H1 (cell line): ENCODE measurements at regions not wholly inside any gene's neighbourhood (a gene's known extent, or its start where the extent isn't known, plus 50 kb on each side); places are given as distances from the start of the nearest gene placed in this dataset.

Experiments used
- CTCF ChIA-PET: fragments of 300-600 bp; sonication (Branson Sonifier 250); formaldehyde crosslinking; loops from one replicate; lab custom pipeline; 2021; ENCODE audit not compliant: partially characterized antibody; lab: Charles Lee
- POLR2A ChIA-PET: fragments of 300-600 bp; sonication (Branson Sonifier 250); formaldehyde crosslinking; loops from one replicate; lab custom pipeline; 2021; ENCODE audit warnings: inconsistent platforms; ENCODE audit not compliant: partially characterized antibody; lab: Charles Lee
- DNase-seq, 2 experiments: peaks; one replicate each; pipeline versions ENCODE4 v3.0.0 to v3.0.0-alpha.2; 2010 to 2022; ENCODE audit warnings: low spot score in 2 of 2, low read depth in 1 of 2, mixed read lengths in 1 of 2
- FAIRE-seq: peaks from 2 replicates; lab custom pipeline; 2011; peaks lifted over from hg19 to GRCh38; lab: Jason Lieb, UNC
- H2AFZ ChIP-seq: 2 replicates; pipeline ENCODE4 v1.8.1; 2012; ENCODE audit warnings: low read length, inconsistent platforms
- H2AK5ac ChIP-seq: 2 replicates; pipeline ENCODE4 v1.6.1; 2013; ENCODE audit warnings: low read depth, low read length
- H2BK120ac ChIP-seq: replicated peaks from 2 replicates; pipeline ENCODE3; 2013; ENCODE audit warnings: low read depth, low read length, inconsistent platforms
- H2BK12ac ChIP-seq: 2 replicates; pipeline ENCODE4 v1.6.1; 2013; ENCODE audit warnings: low read depth, low read length
- H2BK15ac ChIP-seq: 2 replicates; pipeline ENCODE4 v1.6.1; 2013; ENCODE audit warnings: low read length
- H2BK20ac ChIP-seq: 2 replicates; pipeline ENCODE4 v1.6.1; 2013; ENCODE audit warnings: low read length
- H2BK5ac ChIP-seq: 2 replicates; pipeline ENCODE4 v1.6.1; 2013; ENCODE audit warnings: low read depth, low read length
- H3K14ac ChIP-seq: 2 replicates; pipeline ENCODE4 v1.6.1; 2013; ENCODE audit warnings: inconsistent platforms; ENCODE audit not compliant: insufficient read length
- H3K18ac ChIP-seq: 2 replicates; pipeline ENCODE4 v1.6.1; 2013; ENCODE audit warnings: low read length; ENCODE audit errors: extremely low read depth
- H3K23ac ChIP-seq: 2 replicates; pipeline ENCODE4 v1.6.1; 2013; ENCODE audit warnings: inconsistent platforms; ENCODE audit not compliant: insufficient read length
- H3K23me2 ChIP-seq: 2 replicates; pipeline ENCODE4 v1.6.1; 2013; ENCODE audit warnings: low read depth, low read length
- H3K27ac ChIP-seq: 2 replicates; pipeline ENCODE4 v1.6.1; 2011; ENCODE audit warnings: low read depth, low read length, inconsistent platforms
- H3K27me3 ChIP-seq, 4 experiments: replicated peaks in 1 of 4; 1 replicate in 1 of 4; 2 replicates in 3 of 4; pipeline versions ENCODE4 v1.6.1 to v1.8.1; 2011 to 2013; ENCODE audit warnings: low read length in 3 of 4, mild to moderate bottlenecking in 3 of 4, inconsistent platforms in 2 of 4, mixed read lengths in 2 of 4, moderate library complexity in 1 of 4; ENCODE audit not compliant: control insufficient read depth in 3 of 4, insufficient read depth in 3 of 4; ENCODE audit errors: extremely low read depth in 1 of 4
- H3K36me3 ChIP-seq, 4 experiments: 2 replicates each; pipeline versions ENCODE4 v1.6.1 to v1.8.1; 2011 to 2013; ENCODE audit warnings: mild to moderate bottlenecking in 4 of 4, low read length in 3 of 4, moderate library complexity in 2 of 4, control low read depth in 1 of 4, inconsistent platforms in 1 of 4; ENCODE audit not compliant: insufficient read depth in 4 of 4, control insufficient read depth in 2 of 4
- H3K4ac ChIP-seq: replicated peaks from 2 replicates; pipeline ENCODE3; 2013; ENCODE audit warnings: low read length, low read depth, mixed read lengths, inconsistent platforms; ENCODE audit not compliant: insufficient read length
- H3K4me1 ChIP-seq, 4 experiments: replicated peaks in 1 of 4; 1 replicate in 1 of 4; 2 replicates in 3 of 4; pipeline versions ENCODE4 v1.6.1 to v1.8.1; 2011 to 2013; ENCODE audit warnings: low read length in 3 of 4, inconsistent platforms in 2 of 4, mixed read lengths in 1 of 4; ENCODE audit not compliant: insufficient read depth in 4 of 4, control insufficient read depth in 3 of 4
- H3K4me2 ChIP-seq, 2 experiments: 2 replicates each; pipeline versions ENCODE4 v1.6.1 to v1.8.1; 2011 to 2013; ENCODE audit warnings: low read depth in 2 of 2, low read length in 2 of 2, control low read depth in 1 of 2, inconsistent platforms in 1 of 2, mild to moderate bottlenecking in 1 of 2; ENCODE audit not compliant: insufficient read depth in 1 of 2
- H3K4me3 ChIP-seq, 4 experiments: fragments of 200-600, 300-600 bp in 1 of 4; sonication (generic), shearing (Covaris generic), sonication (Bioruptor Twin) in 1 of 4; 2 replicates each; pipeline versions ENCODE4 v1.5.1 to v1.8.1; 2011 to 2016; ENCODE audit warnings: low read length in 4 of 4, low read depth in 3 of 4, control low read depth in 2 of 4, inconsistent platforms in 2 of 4, mild to moderate bottlenecking in 2 of 4, mixed read lengths in 1 of 4, moderate library complexity in 1 of 4; ENCODE audit not compliant: insufficient read depth in 2 of 4; ENCODE audit errors: extremely low read depth in 1 of 4
- H3K56ac ChIP-seq: replicated peaks from 2 replicates; pipeline ENCODE3; 2013; ENCODE audit warnings: low read depth, mild to moderate bottlenecking, mixed read lengths, low read length, inconsistent platforms; ENCODE audit not compliant: insufficient read length
- H3K79me1 ChIP-seq: 2 replicates; pipeline ENCODE4 v1.6.1; 2013; ENCODE audit warnings: low read depth, low read length, control low read depth
- H3K79me2 ChIP-seq, 2 experiments: 2 replicates each; pipeline versions ENCODE4 v1.6.1 to v1.8.1; 2012 to 2013; ENCODE audit warnings: low read length in 2 of 2, mild to moderate bottlenecking in 2 of 2, inconsistent platforms in 1 of 2; ENCODE audit not compliant: insufficient read depth in 2 of 2, control insufficient read depth in 1 of 2
- H3K9ac ChIP-seq, 4 experiments: replicated peaks in 1 of 4; 1 replicate in 1 of 4; 2 replicates in 3 of 4; pipeline versions ENCODE4 v1.6.1 to v1.8.1; 2011 to 2013; ENCODE audit warnings: low read depth in 3 of 4, low read length in 3 of 4, control low read depth in 2 of 4, mild to moderate bottlenecking in 2 of 4, moderate library complexity in 2 of 4, inconsistent platforms in 1 of 4; ENCODE audit errors: extremely low read depth in 1 of 4
- H3K9me3 ChIP-seq, 2 experiments: 2 replicates each; pipeline versions ENCODE4 v1.6.1 to v1.8.1; 2012 to 2013; ENCODE audit warnings: mild to moderate bottlenecking in 2 of 2, moderate library complexity in 2 of 2, control low read depth in 1 of 2, inconsistent platforms in 1 of 2, low read depth in 1 of 2, low read length in 1 of 2, mixed read lengths in 1 of 2; ENCODE audit not compliant: insufficient read depth in 2 of 2
- H4K20me1 ChIP-seq, 2 experiments: replicated peaks in 1 of 2; 2 replicates each; pipeline versions ENCODE3 to v1.8.1; 2011 to 2013; ENCODE audit warnings: inconsistent platforms in 2 of 2, low read length in 2 of 2, mild to moderate bottlenecking in 1 of 2; ENCODE audit not compliant: insufficient read depth in 2 of 2, control insufficient read depth in 1 of 2
- H4K5ac ChIP-seq: 2 replicates; pipeline ENCODE4 v1.6.1; 2013; ENCODE audit warnings: low read length, low read depth, mixed read lengths, inconsistent platforms; ENCODE audit not compliant: insufficient read length
- H4K8ac ChIP-seq: 2 replicates; pipeline ENCODE4 v1.8.0; 2013; ENCODE audit warnings: mild to moderate bottlenecking, moderate library complexity, low read length, inconsistent platforms; ENCODE audit not compliant: insufficient read depth; ENCODE audit errors: extremely low read depth
- H4K91ac ChIP-seq: replicated peaks from 2 replicates; pipeline ENCODE3; 2013; ENCODE audit warnings: low read length, mixed read lengths, inconsistent platforms; ENCODE audit not compliant: insufficient read length
- BCL11A ChIP-seq, 2 experiments: IDR thresholded peaks; one replicate each; pipeline ENCODE4 v1.6.1; 2011; ENCODE audit warnings: low read depth in 2 of 2, low read length in 2 of 2, mild to moderate bottlenecking in 2 of 2
- EZH2 ChIP-seq: fragments of 200-600 bp; sonication (generic); IDR thresholded peaks from 2 replicates; pipeline ENCODE4 v1.7.1; 2012; ENCODE audit warnings: low read depth, mild to moderate bottlenecking, moderate library complexity, low read length, inconsistent platforms; ENCODE audit not compliant: severe bottlenecking
- HDAC6 ChIP-seq: IDR thresholded peaks from one replicate; pipeline ENCODE4 v1.7.1; 2012; ENCODE audit warnings: low read depth, mild to moderate bottlenecking, inconsistent platforms, low read length, moderate library complexity
- MAFK ChIP-seq: IDR thresholded peaks from 2 replicates; pipeline ENCODE4 v1.6.1; 2012; ENCODE audit warnings: low read depth, mild to moderate bottlenecking, improper control_type of control experiment, low read length
- MAX ChIP-seq: IDR thresholded peaks from 2 replicates; pipeline ENCODE4 v1.6.1; 2012; ENCODE audit warnings: inconsistent platforms
- RNF2 ChIP-seq: fragments of 200-900, 300-1000 bp; sonication (generic); IDR thresholded peaks from 2 replicates; pipeline ENCODE4 v1.7.1; 2016; ENCODE audit warnings: borderline replicate concordance, low read depth, mild to moderate bottlenecking, antibody characterized with exemption, low read length; ENCODE audit not compliant: poor library complexity, severe bottlenecking; ENCODE audit errors: missing control alignments
- SIRT6 ChIP-seq: IDR thresholded peaks from one replicate; pipeline ENCODE4 v1.7.1; 2012; ENCODE audit warnings: low read length, inconsistent platforms
- SIX5 ChIP-seq: IDR thresholded peaks from 2 replicates; pipeline ENCODE4 v1.6.1; 2011; ENCODE audit warnings: mild to moderate bottlenecking, low read depth, low read length
- SP1 ChIP-seq: IDR thresholded peaks from 2 replicates; pipeline ENCODE4 v1.6.1; 2011; ENCODE audit warnings: low read depth, low read length
- TBP ChIP-seq: IDR thresholded peaks from 2 replicates; pipeline ENCODE4 v1.6.1; 2011; ENCODE audit warnings: low read depth, low read length, improper control_type of control experiment
- USF2 ChIP-seq: IDR thresholded peaks from 2 replicates; pipeline ENCODE4 v1.6.1; 2011; ENCODE audit warnings: low read length, improper control_type of control experiment
- WGBS, 2 experiments: shearing (Covaris generic) in 1 of 2; methylation state at CpG; one replicate each; pipeline versions ENCODE4 v1.1.6 to v1.1.7; 2013 to 2015; ENCODE audit warnings: low lambda C conversion rate in 2 of 2, mixed read lengths in 2 of 2, inconsistent platforms in 1 of 2, low coverage in 1 of 2, missing lambda C conversion rate in 1 of 2; ENCODE audit not compliant: insufficient replicate concordance in 2 of 2, insufficient coverage in 1 of 2, insufficient read length in 1 of 2; ENCODE audit errors: extremely low coverage in 1 of 2, missing lambda C conversion rate in 1 of 2; 5-methylcytosine and 5-hydroxymethylcytosine counted together
- TF ChIP-seq, protein P1 (sequence below): IDR thresholded peaks from 2 replicates; pipeline ENCODE4 v1.6.1; 2012; ENCODE audit warnings: low read length, inconsistent platforms

DNA sequence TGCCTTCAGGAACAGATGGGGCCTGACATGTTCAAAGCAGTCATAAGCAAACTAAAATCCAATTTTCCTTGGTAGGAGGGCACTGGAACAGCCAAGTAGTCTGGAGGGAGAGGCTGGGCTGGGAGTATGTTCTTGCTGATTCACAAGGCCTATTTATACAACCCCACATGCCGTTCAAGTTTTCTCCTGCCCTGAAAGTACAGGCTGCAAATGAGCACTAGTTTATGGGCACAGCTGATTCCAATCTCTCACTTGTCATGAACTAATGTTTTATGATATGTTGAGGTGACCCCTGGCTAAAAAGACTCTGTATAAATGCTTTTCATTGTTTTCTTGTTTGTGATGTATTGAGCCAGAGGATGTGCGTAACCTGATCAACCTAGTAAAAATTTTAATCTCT, 183.4 kb upstream of the SRD5A2 start:
- Histone ChIP-seq H4K20me1 (no peaks in the 10 kb centered on the region), H3K14ac (no peak overlapping the region), H3K79me2 (no peaks in the 10 kb centered on the region), H3K9ac (no peak overlapping the region), H2AK5ac (no peak overlapping the region), H2BK12ac (no peak overlapping the region), H3K36me3 (no peaks in the 10 kb centered on the region), H2AFZ (no peak overlapping the region), H4K8ac (no peak overlapping the region), H3K4me2 (no peak overlapping the region), H2BK120ac (no peak overlapping the region), H3K4ac (no peak overlapping the region), H3K4me3 (no peak overlapping the region), H3K23me2 (no peaks in the 10 kb centered on the region), H2BK15ac (no peak overlapping the region), H3K4me1 (no peaks in the 10 kb centered on the region), H3K18ac (no peak overlapping the region), H3K9me3 (peaks cover 6 to 34% of the 10 kb centered on the region in 2 experiments; a peak in 2 of 4 replicates), H2BK20ac (no peak overlapping the region), H3K27me3 (no peaks in the 10 kb centered on the region), H4K5ac (no peak overlapping the region), H3K23ac (no peak overlapping the region), H3K56ac (no peak overlapping the region), H3K79me1 (no peaks in the 10 kb centered on the region), H4K91ac (no peak overlapping the region), H3K27ac (no peak overlapping the region), H2BK5ac (no peak overlapping the region)
- DNase-seq (no peak), FAIRE-seq (no peak)
- ChIA-PET POLR2A (no interaction called here), CTCF (no interaction called here)
- 76% methylated on average over 2 of the region's 2 CpGs; no CpG with 5 or more reads in 1 of the 2 experiments for WGBS, 2 experiments
- no peak for TF ChIP-seq MAX
- TF ChIP-seq SIX5 = no peak
- no peak for TF ChIP-seq EZH2
- no peak for TF ChIP-seq BCL11A (IDR thresholded peaks at IDR 0.05; ENCODE audit: low read depth in 2 of 2, low read length in 2 of 2)
- no peak for TF ChIP-seq SP1
- no peak for TF ChIP-seq RNF2
- TF ChIP-seq MAFK = no peak
- no peak for TF ChIP-seq USF2
- TF ChIP-seq HDAC6 = no peak
- TF ChIP-seq TBP = no peak
- no peak for TF ChIP-seq SIRT6
- TF ChIP-seq, protein P1, sequence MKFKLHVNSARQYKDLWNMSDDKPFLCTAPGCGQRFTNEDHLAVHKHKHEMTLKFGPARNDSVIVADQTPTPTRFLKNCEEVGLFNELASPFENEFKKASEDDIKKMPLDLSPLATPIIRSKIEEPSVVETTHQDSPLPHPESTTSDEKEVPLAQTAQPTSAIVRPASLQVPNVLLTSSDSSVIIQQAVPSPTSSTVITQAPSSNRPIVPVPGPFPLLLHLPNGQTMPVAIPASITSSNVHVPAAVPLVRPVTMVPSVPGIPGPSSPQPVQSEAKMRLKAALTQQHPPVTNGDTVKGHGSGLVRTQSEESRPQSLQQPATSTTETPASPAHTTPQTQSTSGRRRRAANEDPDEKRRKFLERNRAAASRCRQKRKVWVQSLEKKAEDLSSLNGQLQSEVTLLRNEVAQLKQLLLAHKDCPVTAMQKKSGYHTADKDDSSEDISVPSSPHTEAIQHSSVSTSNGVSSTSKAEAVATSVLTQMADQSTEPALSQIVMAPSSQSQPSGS = no peak
